Liver (tissue), 8 donors: ENCODE measurements at regions not wholly inside any gene's neighbourhood (a gene's known extent, or its start where the extent isn't known, plus 50 kb on each side); places are given as distances from the start of the nearest gene placed in this dataset.
"Not testable (repeated sequence)": the region's sequence is repeated elsewhere in the genome, so short reads cannot be mapped to it uniquely, and the experiment has no call there.

Source experiments
- DNase-seq: peaks from one replicate; pipeline ENCODE4 v3.0.0-alpha.2; 2017; ENCODE audit warnings: low spot score
- H3K27ac ChIP-seq, 2 donors: one replicate each; pipeline ENCODE4 v1.7.0; 2013; ENCODE audit warnings: inconsistent platforms in 2 of 2, low read length in 2 of 2, control low read depth in 1 of 2, low read depth in 1 of 2, mild to moderate bottlenecking in 1 of 2
- H3K27me3 ChIP-seq, 4 donors: one replicate each; pipeline versions ENCODE4 v1.6.1 to v1.7.0; 2013; ENCODE audit warnings: low read length in 3 of 4, inconsistent platforms in 1 of 4, mild to moderate bottlenecking in 1 of 4, moderate library complexity in 1 of 4; ENCODE audit not compliant: control insufficient read depth in 4 of 4, insufficient read depth in 4 of 4
- H3K36me3 ChIP-seq, 4 donors: one replicate each; pipeline versions ENCODE4 v1.6.1 to v1.7.0; 2013; ENCODE audit warnings: low read length in 3 of 4, mild to moderate bottlenecking in 3 of 4, low read depth in 1 of 4, moderate library complexity in 1 of 4; ENCODE audit not compliant: control insufficient read depth in 4 of 4, insufficient read depth in 3 of 4
- H3K4me1 ChIP-seq, 4 donors: one replicate each; pipeline versions ENCODE4 v1.6.1 to v1.7.0; 2013; ENCODE audit warnings: low read length in 3 of 4, mild to moderate bottlenecking in 3 of 4, moderate library complexity in 1 of 4; ENCODE audit not compliant: control insufficient read depth in 4 of 4, insufficient read depth in 4 of 4
- H3K4me3 ChIP-seq, 3 donors: one replicate each; pipeline versions ENCODE4 v1.6.1 to v1.7.0; 2013; ENCODE audit warnings: low read length in 3 of 3, control low read depth in 1 of 3, low read depth in 1 of 3, mild to moderate bottlenecking in 1 of 3
- H3K9ac ChIP-seq, 2 donors: one replicate each; pipeline ENCODE4 v1.7.0; 2013; ENCODE audit warnings: low read length in 2 of 2, mild to moderate bottlenecking in 2 of 2, moderate library complexity in 2 of 2, control low read depth in 1 of 2, low read depth in 1 of 2
- H3K9me3 ChIP-seq, 4 donors: one replicate each; pipeline versions ENCODE4 v1.6.1 to v1.7.0; 2013; ENCODE audit warnings: low read length in 3 of 4; ENCODE audit not compliant: control insufficient read depth in 4 of 4
- EGR1 ChIP-seq, 2 donors: IDR thresholded peaks; 2 replicates each; pipeline ENCODE4 v1.6.1; 2016 to 2018; ENCODE audit warnings: antibody characterized with exemption in 2 of 2, low read depth in 2 of 2
- FOXA1 ChIP-seq: IDR thresholded peaks from 2 replicates; pipeline ENCODE4 v1.6.1; 2016; ENCODE audit warnings: antibody characterized with exemption
- FOXA2 ChIP-seq: IDR thresholded peaks from 2 replicates; pipeline ENCODE4 v1.6.1; 2016; ENCODE audit warnings: antibody characterized with exemption
- GABPA ChIP-seq, 2 donors: IDR thresholded peaks in 1 of 2; conservative IDR thresholded peaks in 1 of 2; 2 replicates each; pipeline ENCODE4 v1.6.1; 2016; ENCODE audit warnings: antibody characterized with exemption in 2 of 2, mild to moderate bottlenecking in 1 of 2, moderate library complexity in 1 of 2
- HNF4A ChIP-seq, 2 donors: conservative IDR thresholded peaks; 2 replicates each; pipeline ENCODE4 v1.6.1; 2016; ENCODE audit warnings: antibody characterized with exemption in 2 of 2, mild to moderate bottlenecking in 2 of 2
- HNF4G ChIP-seq: IDR thresholded peaks from 2 replicates; pipeline ENCODE4 v1.6.1; 2016; ENCODE audit warnings: antibody characterized with exemption
- JUND ChIP-seq, 2 donors: IDR thresholded peaks; 2 replicates each; pipeline ENCODE4 v1.6.1; 2016; ENCODE audit warnings: antibody characterized with exemption in 2 of 2
- NR2F2 ChIP-seq: IDR thresholded peaks from 2 replicates; pipeline ENCODE4 v1.6.1; 2016; ENCODE audit warnings: antibody characterized with exemption
- RAD21 ChIP-seq, 2 donors: IDR thresholded peaks; 2 replicates each; pipeline ENCODE4 v1.6.1; 2016; ENCODE audit warnings: antibody characterized with exemption in 2 of 2, mild to moderate bottlenecking in 2 of 2
- RXRA ChIP-seq, 2 donors: IDR thresholded peaks; 2 replicates each; pipeline ENCODE4 v1.6.1; 2017 to 2018; ENCODE audit warnings: antibody characterized with exemption in 2 of 2, mild to moderate bottlenecking in 1 of 2
- SP1 ChIP-seq: IDR thresholded peaks from 2 replicates; pipeline ENCODE4 v1.6.1; 2018; ENCODE audit warnings: antibody characterized with exemption, mild to moderate bottlenecking
- TAF1 ChIP-seq: conservative IDR thresholded peaks from 2 replicates; pipeline ENCODE4 v1.6.1; 2016; ENCODE audit warnings: antibody characterized with exemption, mild to moderate bottlenecking
- YY1 ChIP-seq: IDR thresholded peaks from 2 replicates; pipeline ENCODE4 v1.6.1; 2016; ENCODE audit warnings: antibody characterized with exemption, mild to moderate bottlenecking
- WGBS: extraction: QIAGEN DNeasy Blood & Tissue Kit; methylation state at CpG from one replicate; pipeline ENCODE4 v1.1.7; 2013; 5-methylcytosine and 5-hydroxymethylcytosine counted together
- TF ChIP-seq, protein P1 (sequence below): IDR thresholded peaks from 2 replicates; pipeline ENCODE4 v1.6.1; 2016; ENCODE audit warnings: antibody characterized with exemption
- TF ChIP-seq, protein P2 (sequence below): fragments of 150-350 bp; IDR thresholded peaks from 2 replicates; pipeline ENCODE4 v1.5.1; 2017; ENCODE audit warnings: improper control_type of control experiment, low read depth, low read length; ENCODE audit not compliant: missing input control
- donor health status: healthy.
- donor health status: healthy.
- donor health status: healthy.
- donor health status: healthy.
- donor health status: healthy.

GRCh38 chr6:5833120-5833519 is 173.6 kb downstream of the NRN1 start:
- H3K9ac ChIP-seq: no peak overlapping the region
- TF ChIP-seq TAF1: no peak
- no peak for TF ChIP-seq GABPA (IDR thresholded peaks at IDR 0.05 in 1 of 2, conservative IDR thresholded peaks at IDR 0.05 in 1 of 2)
- no peak for TF ChIP-seq JUND (IDR thresholded peaks at IDR 0.05)
- no peak for TF ChIP-seq NR2F2
- TF ChIP-seq, protein P1, sequence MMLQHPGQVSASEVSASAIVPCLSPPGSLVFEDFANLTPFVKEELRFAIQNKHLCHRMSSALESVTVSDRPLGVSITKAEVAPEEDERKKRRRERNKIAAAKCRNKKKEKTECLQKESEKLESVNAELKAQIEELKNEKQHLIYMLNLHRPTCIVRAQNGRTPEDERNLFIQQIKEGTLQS: no peak
- TF ChIP-seq FOXA1: no peak
- no peak for TF ChIP-seq YY1
- TF ChIP-seq, protein P2, sequence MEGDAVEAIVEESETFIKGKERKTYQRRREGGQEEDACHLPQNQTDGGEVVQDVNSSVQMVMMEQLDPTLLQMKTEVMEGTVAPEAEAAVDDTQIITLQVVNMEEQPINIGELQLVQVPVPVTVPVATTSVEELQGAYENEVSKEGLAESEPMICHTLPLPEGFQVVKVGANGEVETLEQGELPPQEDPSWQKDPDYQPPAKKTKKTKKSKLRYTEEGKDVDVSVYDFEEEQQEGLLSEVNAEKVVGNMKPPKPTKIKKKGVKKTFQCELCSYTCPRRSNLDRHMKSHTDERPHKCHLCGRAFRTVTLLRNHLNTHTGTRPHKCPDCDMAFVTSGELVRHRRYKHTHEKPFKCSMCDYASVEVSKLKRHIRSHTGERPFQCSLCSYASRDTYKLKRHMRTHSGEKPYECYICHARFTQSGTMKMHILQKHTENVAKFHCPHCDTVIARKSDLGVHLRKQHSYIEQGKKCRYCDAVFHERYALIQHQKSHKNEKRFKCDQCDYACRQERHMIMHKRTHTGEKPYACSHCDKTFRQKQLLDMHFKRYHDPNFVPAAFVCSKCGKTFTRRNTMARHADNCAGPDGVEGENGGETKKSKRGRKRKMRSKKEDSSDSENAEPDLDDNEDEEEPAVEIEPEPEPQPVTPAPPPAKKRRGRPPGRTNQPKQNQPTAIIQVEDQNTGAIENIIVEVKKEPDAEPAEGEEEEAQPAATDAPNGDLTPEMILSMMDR: no peak
- no peak for TF ChIP-seq SP1
- TF ChIP-seq FOXA2: no peak
- no peak for TF ChIP-seq RAD21 (IDR thresholded peaks at IDR 0.05)
- 92% methylated on average over 3 of the region's 3 CpGs for WGBS
- H3K27me3 ChIP-seq: no peaks in the 10 kb centered on the region
- no peaks in the 10 kb centered on the region for H3K4me1 ChIP-seq
- no peaks in the 10 kb centered on the region for H3K9me3 ChIP-seq
- no peak for DNase-seq
- no peak overlapping the region for H3K27ac ChIP-seq
- no peak overlapping the region for H3K4me3 ChIP-seq
- H3K36me3 ChIP-seq: no peaks in the 10 kb centered on the region

DNA sequence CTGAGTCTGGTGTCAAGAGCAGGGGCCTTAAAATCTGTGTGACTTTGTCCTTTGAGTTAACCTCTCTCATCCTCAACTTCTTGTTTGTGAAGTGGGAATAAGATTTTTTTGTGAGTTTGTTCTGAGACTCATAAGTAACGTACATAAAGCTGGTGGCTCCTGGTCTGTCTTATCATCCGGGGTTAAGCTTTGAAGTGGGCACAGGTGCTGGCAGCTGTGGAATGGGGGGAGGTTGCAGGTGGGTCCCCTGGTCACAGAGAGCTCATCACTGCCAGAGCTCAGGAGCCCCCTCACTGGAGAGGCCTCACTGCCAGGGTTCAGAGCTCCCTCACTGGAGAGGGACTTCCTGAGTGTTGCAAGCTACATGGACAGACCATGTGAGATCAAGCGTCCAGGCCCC is 174.1 kb downstream of the NRN1 start:
- no peaks in the 10 kb centered on the region for H3K27me3 ChIP-seq
- no peak overlapping the region for H3K4me3 ChIP-seq
- no peaks in the 10 kb centered on the region for H3K4me1 ChIP-seq
- H3K36me3 ChIP-seq: no peaks in the 10 kb centered on the region
- WGBS: 85% methylated on average over 3 of the region's 3 CpGs
- no peak overlapping the region for H3K9ac ChIP-seq
- no peaks in the 10 kb centered on the region for H3K9me3 ChIP-seq
- DNase-seq: no peak
- no peak overlapping the region for H3K27ac ChIP-seq
- TF ChIP-seq GABPA (IDR thresholded peaks at IDR 0.05 in 1 of 2, conservative IDR thresholded peaks at IDR 0.05 in 1 of 2): no peak
- TF ChIP-seq NR2F2: no peak
- no peak for TF ChIP-seq SP1
- TF ChIP-seq FOXA2: no peak
- TF ChIP-seq RAD21 (IDR thresholded peaks at IDR 0.05): no peak
- no peak for TF ChIP-seq HNF4G
- TF ChIP-seq HNF4A (conservative IDR thresholded peaks at IDR 0.05): no peak
- no peak for TF ChIP-seq RXRA (IDR thresholded peaks at IDR 0.05)
- no peak for TF ChIP-seq JUND (IDR thresholded peaks at IDR 0.05)

DNA sequence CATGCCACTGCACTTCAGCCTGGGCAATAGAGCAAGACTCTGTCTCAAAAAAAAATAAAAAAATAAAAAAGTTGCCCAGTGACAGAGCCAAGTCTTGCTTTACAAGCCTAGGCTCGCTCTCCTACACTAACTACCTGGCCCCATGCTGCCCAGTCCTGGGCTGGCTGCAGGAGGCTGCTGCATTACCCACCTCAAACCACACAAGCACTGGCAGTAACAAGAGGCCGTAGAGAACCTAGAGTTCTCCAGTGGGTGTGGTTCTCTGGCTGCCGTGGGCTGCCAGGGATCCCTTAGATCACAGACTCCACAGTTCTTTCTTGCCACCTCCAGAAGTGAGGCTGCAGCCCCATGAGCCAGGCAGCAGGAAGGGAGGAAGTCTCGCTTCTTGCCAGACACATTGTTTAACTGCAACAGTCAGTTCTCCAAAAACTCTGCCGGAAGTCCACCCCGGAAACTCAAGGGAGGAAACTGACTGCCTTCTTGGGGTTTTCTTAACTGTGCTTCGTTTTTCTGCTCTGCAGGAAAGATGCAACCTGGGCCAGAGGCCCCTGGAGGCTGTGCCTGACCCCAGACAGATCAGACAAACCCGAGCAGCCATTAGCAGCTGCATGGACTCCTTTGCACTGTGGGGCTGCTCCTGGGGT is 175.4 kb downstream of the NRN1 start:
- not testable (repeated sequence) for DNase-seq, H3K9me3 ChIP-seq, H3K9ac ChIP-seq, H3K36me3 ChIP-seq, H3K27ac ChIP-seq, H3K4me1 ChIP-seq, H3K4me3 ChIP-seq, H3K27me3 ChIP-seq
- TF ChIP-seq GABPA (IDR thresholded peaks at IDR 0.05 in 1 of 2, conservative IDR thresholded peaks at IDR 0.05 in 1 of 2) (peak in 1 of 2 donors; percentile 21), EGR1 (IDR thresholded peaks at IDR 0.05; ENCODE audit: low read depth in 2 of 2) (peak in 1 of 2 donors; percentile 20)
- WGBS: 50% methylated on average over 8 of the region's 8 CpGs
